Epithelial cell of prostate (primary cell): ENCODE measurements at regions not wholly inside any gene's neighbourhood (a gene's known extent, or its start where the extent isn't known, plus 50 kb on each side); places are given as distances from the start of the nearest gene placed in this dataset.
"Not testable (repeated sequence)": the region's sequence is repeated elsewhere in the genome, so short reads cannot be mapped to it uniquely, and the experiment has no call there.

Experiments used
- DNase-seq: peaks from one replicate; pipeline ENCODE4 v3.0.0-alpha.2; 2011; ENCODE audit warnings: low read depth, low spot score
- H3K27ac ChIP-seq: fragments of 450-650 bp; 2 replicates; pipeline ENCODE4 v1.5.1; 2017; ENCODE audit warnings: mild to moderate bottlenecking

GRCh38 chr7:155395176-155395797 lies 62.6 kb upstream of the EN2 start:
- no peak overlapping the region for H3K27ac ChIP-seq
- DNase-seq: no peak

GRCh38 chr7:155396661-155397060 lies 61.3 kb upstream of the EN2 start:
- no peak overlapping the region for H3K27ac ChIP-seq
- DNase-seq: no peak

GRCh38 chr7:155397758-155398714 lies 59.9 kb upstream of the EN2 start:
- H3K27ac ChIP-seq, DNase-seq: not testable (repeated sequence)

- DNase-seq: no peak
These were observed 59.0 kb upstream of the EN2 start for GRCh38 chr7:155398944-155399343.

GRCh38 chr7:155399577-155399976 lies 58.4 kb upstream of the EN2 start:
- no peak overlapping the region for H3K27ac ChIP-seq
- DNase-seq: no peak

More at GRCh38 chr7:155398944-155399343, 59.0 kb upstream of the EN2 start:
- H3K27ac ChIP-seq: no peak overlapping the region

GRCh38 chr7:155401231-155401630 lies 56.7 kb upstream of the EN2 start:
- H3K27ac ChIP-seq: no peak overlapping the region
- DNase-seq: no peak

GRCh38 chr7:155401884-155402283 lies 56.0 kb upstream of the EN2 start:
- no peak for DNase-seq
- no peak overlapping the region for H3K27ac ChIP-seq

GRCh38 chr7:155402941-155403340 lies 55.0 kb upstream of the EN2 start:
- DNase-seq: no peak
- no peak overlapping the region for H3K27ac ChIP-seq

- H3K27ac ChIP-seq: no peak overlapping the region
- DNase-seq: no peak
These were observed 53.0 kb upstream of the EN2 start for GRCh38 chr7:155404976-155405375.

- H3K27ac ChIP-seq: no peak overlapping the region
- no peak for DNase-seq
These were observed 52.3 kb upstream of the EN2 start for GRCh38 chr7:155405399-155406318.

GRCh38 chr7:155407799-155408198 lies 50.1 kb upstream of the EN2 start:
- H3K27ac ChIP-seq: no peak overlapping the region
- DNase-seq: no peak
